T-cell (primary cell): ENCODE measurements at regions not wholly inside any gene's neighbourhood (a gene's known extent, or its start where the extent isn't known, plus 50 kb on each side); places are given as distances from the start of the nearest gene placed in this dataset.

Source experiments
- ATAC-seq, 4 experiments: fragments of 200-7000 bp in 3 of 4; fragments of 150-1000 bp in 1 of 4; cut with Tn5 transposase; replicated peaks in 1 of 4; 1 replicate in 3 of 4; 2 replicates in 1 of 4; pipeline ENCODE4 v1.10.0; 2021; ENCODE audit warnings: moderate library complexity in 3 of 4, mild to moderate bottlenecking in 2 of 4, moderate number of reproducible peaks in 1 of 4
- CTCF ChIA-PET, 2 donors: fragments of 300-600 bp; sonication (Branson Sonifier 250); formaldehyde crosslinking; loops; one replicate each; lab custom pipeline; 2022; ENCODE audit warnings: antibody characterized with exemption in 2 of 2; lab: Charles Lee
- POLR2A ChIA-PET, 2 donors: fragments of 300-600 bp; sonication (Branson Sonifier 250); formaldehyde crosslinking; loops; one replicate each; lab custom pipeline; 2022; ENCODE audit warnings: antibody characterized with exemption in 2 of 2; lab: Charles Lee
- DNase-seq, 35 experiments: peaks; one replicate each; pipeline versions ENCODE4 v3.0.0 to v3.0.0-alpha.2; 2013 to 2023
- H3K27ac ChIP-seq: one replicate; pipeline ENCODE4 v1.5.1; 2013; ENCODE audit warnings: low read length
- H3K27me3 ChIP-seq, 2 experiments: replicated peaks in 1 of 2; 1 replicate in 1 of 2; 2 replicates in 1 of 2; pipeline versions ENCODE4 v1.6.1 to v1.7.0; 2013; ENCODE audit warnings: low read length in 1 of 2, mixed read lengths in 1 of 2; ENCODE audit not compliant: control insufficient read depth in 2 of 2, insufficient read depth in 2 of 2; ENCODE audit errors: extremely low read depth in 1 of 2
- H3K36me3 ChIP-seq, 2 donors: 1 replicate in 1 of 2; 2 replicates in 1 of 2; pipeline versions ENCODE4 v1.6.1 to v1.7.0; 2013; ENCODE audit warnings: low read length in 1 of 2; ENCODE audit not compliant: control insufficient read depth in 2 of 2, insufficient read depth in 1 of 2; ENCODE audit errors: extremely low read depth in 1 of 2
- H3K4me1 ChIP-seq, 2 experiments: 1 replicate in 1 of 2; 2 replicates in 1 of 2; pipeline versions ENCODE4 v1.6.1 to v1.7.0; 2013; ENCODE audit warnings: low read length in 2 of 2, mixed read lengths in 1 of 2; ENCODE audit not compliant: insufficient read depth in 2 of 2, control insufficient read depth in 1 of 2; ENCODE audit errors: extremely low read depth in 1 of 2
- H3K4me3 ChIP-seq, 2 donors: 1 replicate in 1 of 2; 2 replicates in 1 of 2; pipeline versions ENCODE4 v1.5.1 to v1.7.0; 2013; ENCODE audit warnings: mild to moderate bottlenecking in 2 of 2, low read length in 1 of 2, moderate library complexity in 1 of 2; ENCODE audit not compliant: control insufficient read depth in 1 of 2; ENCODE audit errors: extremely low read depth in 1 of 2
- H3K9me3 ChIP-seq: 2 replicates; pipeline ENCODE4 v1.7.0; 2013
- H3K27ac Mint-ChIP-seq, 2 donors: one replicate each; pipeline ENCODE4 v1.8.0; 2020 to 2021; ENCODE audit warnings: mild to moderate bottlenecking in 2 of 2, mixed read lengths in 2 of 2
- H3K27me3 Mint-ChIP-seq, 2 donors: one replicate each; pipeline ENCODE4 v1.8.0; 2021 to 2022; ENCODE audit warnings: mixed read lengths in 2 of 2
- H3K36me3 Mint-ChIP-seq: one replicate; pipeline ENCODE4 v1.8.0; 2021; ENCODE audit warnings: mixed read lengths
- H3K4me1 Mint-ChIP-seq, 3 donors: one replicate each; pipeline ENCODE4 v1.8.0; 2020 to 2022; ENCODE audit warnings: mixed read lengths in 3 of 3, mild to moderate bottlenecking in 1 of 3
- H3K4me3 Mint-ChIP-seq, 3 donors: one replicate each; pipeline ENCODE4 v1.8.0; 2020 to 2022; ENCODE audit warnings: mild to moderate bottlenecking in 3 of 3, mixed read lengths in 3 of 3, moderate library complexity in 3 of 3
- H3K9me3 Mint-ChIP-seq, 3 donors: one replicate each; pipeline ENCODE4 v1.8.0; 2020 to 2022; ENCODE audit warnings: mixed read lengths in 3 of 3
- whole genome bisulfite sequencing: methylation state at CpG from one replicate; pipeline ENCODE4 v1.1.5; 2013; ENCODE audit warnings: missing lambda C conversion rate; ENCODE audit not compliant: insufficient coverage; 5-methylcytosine and 5-hydroxymethylcytosine counted together

DNA sequence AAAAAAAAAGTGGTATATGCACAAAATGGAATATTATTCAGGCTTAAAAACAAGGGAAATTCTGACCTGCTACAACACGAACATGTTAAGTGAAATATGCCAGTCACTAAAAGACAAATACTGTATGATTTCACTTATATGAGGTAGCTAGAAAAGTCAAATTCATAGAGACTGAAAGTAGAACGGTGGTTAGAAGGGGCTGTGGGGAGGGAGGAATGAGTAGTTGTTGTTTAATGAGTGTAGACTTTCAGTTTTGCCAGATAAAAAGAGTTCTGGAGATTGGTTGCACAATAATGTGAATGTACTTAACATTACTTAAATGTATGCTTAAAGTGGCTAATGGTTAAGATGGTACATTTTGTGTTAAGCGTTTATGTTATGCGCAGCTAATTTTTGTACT is 79.5 kb upstream of the IL12B start:
- no peaks in the 10 kb centered on the region for H3K36me3 ChIP-seq
- 42% methylated on average over 2 of the region's 4 CpGs for WGBS
- Mint-ChIP-seq H3K27ac (peak overlapping the region in 1 of 2 donors; percentile 48), H3K4me3 (no peak overlapping the region), H3K9me3 (no peaks in the 10 kb centered on the region), H3K27me3 (peaks cover 3 to 5% of the 10 kb centered on the region in 2 donors), H3K4me1 (peaks cover 36 to 48% (median 46%) of the 10 kb centered on the region in 3 donors), H3K36me3 (no peaks in the 10 kb centered on the region)
- H3K4me3 ChIP-seq, result no peak overlapping the region
- H3K27me3 ChIP-seq, result peaks cover 0 to 3% of the 10 kb centered on the region in 2 experiments
- no peak overlapping the region for H3K27ac ChIP-seq
- CTCF ChIA-PET, result interaction anchor here in 1 of 2 donors (0.7 kb wide), 1 partner anchor 13 kb away, joined by 3 read pairs; no protein-coding TSS in a partner anchor
- ATAC-seq (no peak), DNase-seq (no peak)
- H3K4me1 ChIP-seq, result peaks cover 22 to 35% of the 10 kb centered on the region in 2 experiments
- POLR2A ChIA-PET, result interaction anchor here (0.5 to 0.7 kb wide), 3 partner anchors 21 to 577 kb away, joined by 3 to 5 read pairs (median 3); no protein-coding TSS in a partner anchor
- H3K9me3 ChIP-seq, result no peaks in the 10 kb centered on the region

DNA sequence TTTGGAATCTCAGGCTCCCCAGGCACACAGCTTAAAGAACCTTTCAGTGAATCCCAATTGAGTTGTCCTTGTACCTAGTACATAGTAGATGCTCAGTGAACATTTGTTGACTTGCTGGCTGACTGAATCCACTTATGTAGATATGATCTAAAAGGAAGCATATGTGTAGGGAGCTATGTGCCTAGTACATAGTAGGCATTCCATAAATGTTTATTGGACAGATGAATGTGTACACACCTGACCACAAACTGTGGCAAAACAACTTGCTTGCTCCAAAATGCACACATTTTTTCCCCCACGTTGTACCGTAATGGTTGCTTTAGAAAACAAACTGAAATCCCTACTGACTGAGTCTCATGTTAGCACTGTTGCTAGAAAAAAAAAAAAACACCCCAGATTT is 80.2 kb upstream of the IL12B start:
- ChIA-PET POLR2A (interaction anchor here in 1 of 2 donors (0.5 kb wide), 1 partner anchor 254 kb away, joined by 3 read pairs; no protein-coding TSS in a partner anchor), CTCF (interaction anchor here in 1 of 2 donors (0.5 kb wide), 1 partner anchor 149 kb away, joined by 5 read pairs; no protein-coding TSS in a partner anchor)
- Mint-ChIP-seq H3K27me3 (no peaks in the 10 kb centered on the region), H3K4me1 (peaks cover 36 to 48% (median 46%) of the 10 kb centered on the region in 3 donors), H3K27ac (no peak overlapping the region), H3K4me3 (no peak overlapping the region), H3K36me3 (no peaks in the 10 kb centered on the region), H3K9me3 (no peaks in the 10 kb centered on the region)
- H3K27me3 ChIP-seq, result peaks cover 0 to 3% of the 10 kb centered on the region in 2 experiments
- DNase-seq (no peak), ATAC-seq (no peak)
- no peaks in the 10 kb centered on the region for H3K36me3 ChIP-seq
- H3K4me3 ChIP-seq, result no peak overlapping the region
- peaks cover 22 to 35% of the 10 kb centered on the region in 2 experiments for H3K4me1 ChIP-seq
- H3K9me3 ChIP-seq, result no peaks in the 10 kb centered on the region
- WGBS, result no CpG with 5 or more reads among the region's 2 CpGs
- H3K27ac ChIP-seq, result no peak overlapping the region

DNA sequence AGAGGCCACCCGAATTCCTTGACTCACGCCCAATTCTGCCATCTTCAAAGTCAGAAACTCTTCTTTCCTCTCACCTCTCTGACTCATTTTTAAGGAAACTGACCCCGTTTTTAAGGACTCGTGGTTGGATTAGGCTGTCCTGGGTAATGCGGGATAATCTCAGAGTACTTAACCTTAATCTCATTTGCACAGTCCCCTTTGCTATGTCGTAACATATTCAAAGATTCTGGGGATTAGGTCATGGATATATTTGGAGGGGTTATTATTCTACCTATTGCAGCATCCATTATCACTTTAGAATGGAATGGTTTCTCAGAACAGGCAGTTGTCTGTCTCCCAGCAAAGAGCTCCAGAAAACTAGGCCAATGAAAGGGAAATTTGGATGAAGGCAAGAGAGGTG is 80.8 kb upstream of the IL12B start:
- H3K9me3 Mint-ChIP-seq, result no peaks in the 10 kb centered on the region
- H3K9me3 ChIP-seq, result no peaks in the 10 kb centered on the region
- no peaks in the 10 kb centered on the region for H3K27me3 ChIP-seq
- H3K27ac Mint-ChIP-seq, result peak overlapping the region; percentile 31 to 88
- no peaks in the 10 kb centered on the region for H3K36me3 ChIP-seq
- H3K4me3 ChIP-seq, result no peak overlapping the region
- peak overlapping the region in 1 of 3 donors; percentile 56 for H3K4me3 Mint-ChIP-seq
- CTCF ChIA-PET, result interaction anchor here (0.5 to 1.4 kb wide), 2 partner anchors 70 to 149 kb away, joined by 5 to 9 read pairs; no protein-coding TSS in a partner anchor
- peaks cover 22 to 35% of the 10 kb centered on the region in 2 experiments for H3K4me1 ChIP-seq
- H3K27me3 Mint-ChIP-seq, result no peaks in the 10 kb centered on the region
- no peaks in the 10 kb centered on the region for H3K36me3 Mint-ChIP-seq
- H3K4me1 Mint-ChIP-seq, result peaks cover 36 to 48% (median 46%) of the 10 kb centered on the region in 3 donors
- peak overlapping the region; percentile 74 for H3K27ac ChIP-seq
- WGBS, result no CpG with 5 or more reads among the region's 6 CpGs
- DNase-seq (no peak), ATAC-seq (no peak)
- POLR2A ChIA-PET, result interaction anchor here in 1 of 2 donors (0.9 kb wide), 1 partner anchor 70 kb away, joined by 3 read pairs; no protein-coding TSS in a partner anchor

DNA sequence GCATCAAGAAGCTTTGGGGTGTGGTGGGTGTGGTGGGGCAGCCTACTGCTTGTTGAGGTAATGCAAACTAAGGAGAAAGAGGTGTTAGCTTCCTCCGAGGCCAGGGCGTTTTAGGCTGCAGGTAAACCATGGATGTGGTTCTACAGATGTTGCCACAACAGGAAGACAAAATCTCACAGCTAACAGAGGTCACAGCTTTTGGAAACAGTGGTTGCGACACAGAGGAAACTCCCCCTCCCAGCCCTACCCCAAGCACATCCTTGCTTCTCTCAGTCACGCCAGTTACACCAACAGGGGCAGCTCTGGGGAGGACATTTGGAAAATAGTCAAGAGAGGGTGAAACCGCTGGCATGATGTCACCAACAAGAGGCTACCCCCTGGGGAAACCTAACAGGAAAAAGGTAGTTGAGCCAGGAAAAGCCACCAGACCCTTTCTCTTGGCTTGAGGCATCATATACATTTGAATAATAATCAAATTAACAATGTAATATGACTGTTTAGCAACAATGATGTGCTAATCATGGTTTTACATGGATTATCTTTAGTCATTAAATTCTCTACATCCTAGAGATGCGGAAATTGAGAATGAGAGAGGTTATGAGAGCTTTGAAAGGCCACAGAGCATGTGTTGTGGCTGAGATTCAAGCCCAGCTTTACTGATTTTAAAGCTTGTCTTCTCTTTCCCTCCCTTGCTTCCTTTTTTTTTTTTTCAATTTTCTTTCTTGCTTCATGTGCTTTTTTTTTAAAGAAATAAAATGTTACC is 82.2 kb upstream of the IL12B start:
- no peak overlapping the region for H3K4me3 ChIP-seq
- peaks cover 22 to 35% of the 10 kb centered on the region in 2 experiments for H3K4me1 ChIP-seq
- H3K9me3 Mint-ChIP-seq, result no peaks in the 10 kb centered on the region
- peak; percentile 43 to 89 (median 73) for DNase-seq
- no peaks in the 10 kb centered on the region for H3K27me3 ChIP-seq
- POLR2A ChIA-PET, result interaction anchor here (0.5 to 0.9 kb wide), 3 partner anchors 71 to 204 kb away, joined by 3 read pairs; no protein-coding TSS in a partner anchor
- H3K27me3 Mint-ChIP-seq, result no peaks in the 10 kb centered on the region
- CTCF ChIA-PET, result interaction anchor here (0.5 to 1.4 kb wide), 10 partner anchors 12 to 256 kb away, joined by 3 to 9 read pairs (median 3); no protein-coding TSS in a partner anchor
- peaks cover 36 to 48% (median 46%) of the 10 kb centered on the region in 3 donors for H3K4me1 Mint-ChIP-seq
- no peaks in the 10 kb centered on the region for H3K9me3 ChIP-seq
- WGBS, result 0% methylated on average over 2 of the region's 6 CpGs
- peak overlapping the region; percentile 2 to 56 (median 53) for H3K4me3 Mint-ChIP-seq
- ATAC-seq, result peak; percentile 94 to 98 (median 98)
- H3K27ac ChIP-seq, result peak overlapping the region; percentile 74
- no peaks in the 10 kb centered on the region for H3K36me3 ChIP-seq
- peak overlapping the region; percentile 88 to 94 for H3K27ac Mint-ChIP-seq
- H3K36me3 Mint-ChIP-seq, result no peaks in the 10 kb centered on the region

DNA sequence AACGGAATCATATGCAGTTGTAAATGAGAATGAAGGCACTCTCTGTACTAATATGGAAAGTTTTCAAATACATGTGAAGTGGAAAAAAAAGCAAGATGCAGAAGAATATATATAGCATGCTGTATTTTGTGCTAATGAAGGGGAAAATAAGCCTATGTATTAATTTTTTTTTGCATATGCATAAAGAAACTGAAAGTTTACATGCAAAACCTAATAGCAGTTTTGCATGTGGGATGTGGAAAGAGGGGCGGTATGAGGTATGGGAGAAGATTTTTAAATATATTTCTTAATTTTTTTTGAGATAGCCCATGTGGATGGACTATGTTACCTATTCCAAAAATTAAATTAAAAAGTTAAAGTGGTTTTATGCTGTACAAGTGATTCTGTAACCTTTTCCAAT is 83.7 kb upstream of the IL12B start:
- Histone ChIP-seq H3K27ac (no peak overlapping the region), H3K9me3 (no peaks in the 10 kb centered on the region), H3K4me3 (no peak overlapping the region), H3K4me1 (peaks cover 22 to 35% of the 10 kb centered on the region in 2 experiments), H3K27me3 (no peaks in the 10 kb centered on the region), H3K36me3 (no peaks in the 10 kb centered on the region)
- Mint-ChIP-seq H3K27ac (no peak overlapping the region), H3K27me3 (no peaks in the 10 kb centered on the region), H3K36me3 (no peaks in the 10 kb centered on the region), H3K9me3 (no peaks in the 10 kb centered on the region), H3K4me1 (peaks cover 36 to 46% (median 43%) of the 10 kb centered on the region in 3 donors), H3K4me3 (no peak overlapping the region)
- no CpG with 5 or more reads among the region's 2 CpGs for WGBS
- ChIA-PET POLR2A (no interaction called here), CTCF (no interaction called here)
- ATAC-seq (no peak), DNase-seq (no peak)

DNA sequence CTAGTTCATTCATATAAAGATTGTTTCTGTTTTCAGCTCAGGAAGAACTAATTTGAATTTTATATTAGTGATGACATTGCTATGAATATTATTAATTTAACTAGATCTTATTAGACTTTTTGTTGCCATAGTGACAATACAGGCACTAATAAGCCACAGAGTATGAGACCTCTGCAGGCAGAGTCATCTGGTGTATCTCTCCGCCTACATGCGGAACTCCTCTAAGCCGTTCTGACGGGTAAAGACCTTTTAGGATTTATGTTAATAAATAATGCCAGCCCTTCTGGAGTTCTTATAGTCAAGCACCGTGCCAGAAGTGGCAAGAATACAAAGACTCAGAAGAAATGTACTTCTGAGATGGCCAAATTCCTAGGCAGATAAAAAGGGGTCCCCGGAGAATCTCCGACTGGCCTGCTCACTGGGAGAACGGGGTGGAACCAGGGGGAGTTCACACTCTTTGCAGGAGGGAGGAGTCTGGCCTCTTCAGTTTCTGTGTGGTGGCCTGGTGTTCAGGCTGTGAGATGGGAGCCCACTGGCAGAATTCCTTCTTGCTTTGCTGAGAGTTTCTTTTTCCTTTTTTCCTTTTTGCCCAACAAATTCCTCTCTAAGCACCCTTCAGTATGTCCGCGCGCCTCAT is 85.1 kb upstream of the IL12B start:
- H3K27me3 Mint-ChIP-seq, result no peaks in the 10 kb centered on the region
- no peak for ATAC-seq
- no peak overlapping the region for H3K4me3 Mint-ChIP-seq
- CTCF ChIA-PET, result no interaction called here
- peaks cover 31 to 34% (median 33%) of the 10 kb centered on the region in 3 donors for H3K4me1 Mint-ChIP-seq
- no peak overlapping the region for H3K27ac Mint-ChIP-seq
- DNase-seq, result no peak
- Histone ChIP-seq H3K27me3 (no peaks in the 10 kb centered on the region), H3K27ac (no peak overlapping the region), H3K4me3 (no peak overlapping the region), H3K36me3 (no peaks in the 10 kb centered on the region), H3K9me3 (no peaks in the 10 kb centered on the region), H3K4me1 (peaks cover 22 to 29% of the 10 kb centered on the region in 2 experiments)
- POLR2A ChIA-PET, result no interaction called here
- 89% methylated on average over 4 of the region's 11 CpGs for WGBS
- H3K9me3 Mint-ChIP-seq, result no peaks in the 10 kb centered on the region
- H3K36me3 Mint-ChIP-seq, result no peaks in the 10 kb centered on the region
